ENCODE measurements at regions not wholly inside any gene's neighbourhood (a gene's known extent, or its start where the extent isn't known, plus 50 kb on each side); places are given as distances from the start of the nearest gene placed in this dataset.

DNA sequence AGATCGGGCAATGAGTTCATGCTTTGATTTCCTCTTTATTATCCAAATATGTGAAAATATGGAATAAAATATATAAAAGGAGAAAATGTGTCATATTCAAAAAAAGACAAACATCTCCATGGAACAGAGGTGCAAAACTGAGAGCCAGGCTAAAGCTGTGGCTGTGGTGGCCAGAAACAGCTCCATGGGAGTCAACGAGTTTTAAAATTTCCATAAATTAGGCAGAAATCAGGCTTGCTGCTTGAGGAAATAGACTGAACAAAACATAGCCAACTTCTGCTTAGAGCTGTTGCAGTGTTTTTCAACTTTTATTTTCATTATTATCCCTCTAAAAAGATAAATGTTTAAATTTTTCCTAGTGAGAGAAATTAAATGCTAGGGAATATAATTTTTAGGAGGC is 110.8 kb upstream of the SLC30A5 start:
- 81 to 85% methylated on average over 2 of the region's 2 CpGs for WGBS, 2 donors (ENCODE audit: low coverage in 1 of 2)
- no peaks in the 10 kb centered on the region for H3K4me1 ChIP-seq
- in situ Hi-C loops (cut with MboI; ENCODE audit: low pct_ligation_motif_present in 1 of 4, low pct_unique_long_range_greater_than_20kb in 1 of 4, low sequenced_read_pairs in 3 of 4), result no loop called here

DNA sequence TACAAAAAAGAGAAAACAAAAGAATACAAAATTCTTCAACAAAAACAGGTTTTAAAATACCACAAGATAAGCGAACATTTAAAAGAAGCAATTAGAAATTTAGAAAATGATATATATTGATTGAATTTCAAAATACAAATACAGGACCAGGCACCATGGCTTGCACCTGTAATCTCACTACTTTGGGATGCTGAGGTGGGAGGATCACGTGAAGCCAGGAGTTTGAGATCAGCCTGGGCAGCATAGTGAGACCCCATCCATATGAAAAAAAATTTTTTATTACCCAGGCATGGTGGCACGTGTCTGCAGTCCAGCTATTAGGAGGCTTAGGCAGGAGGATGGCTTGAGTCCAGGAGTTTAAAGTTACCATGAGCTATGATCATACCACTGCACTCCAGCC is 109.9 kb upstream of the SLC30A5 start:
- no peak for DNase-seq
- in situ Hi-C loops (cut with MboI; ENCODE audit: low pct_ligation_motif_present in 1 of 4, low pct_unique_long_range_greater_than_20kb in 1 of 4, low sequenced_read_pairs in 3 of 4), result no loop called here
- intact Hi-C loops (cut with DNase I; ENCODE audit: low total_unique reads), result no loop called here
- TF ChIP-seq POLR2AphosphoS5 (IDR thresholded peaks at IDR 0.05) (no peak), POLR2A (IDR thresholded peaks at IDR 0.05) (no peak), EP300 (IDR thresholded peaks at IDR 0.05; ENCODE audit: low read depth) (no peak)
- TF ChIP-seq, protein P1, sequence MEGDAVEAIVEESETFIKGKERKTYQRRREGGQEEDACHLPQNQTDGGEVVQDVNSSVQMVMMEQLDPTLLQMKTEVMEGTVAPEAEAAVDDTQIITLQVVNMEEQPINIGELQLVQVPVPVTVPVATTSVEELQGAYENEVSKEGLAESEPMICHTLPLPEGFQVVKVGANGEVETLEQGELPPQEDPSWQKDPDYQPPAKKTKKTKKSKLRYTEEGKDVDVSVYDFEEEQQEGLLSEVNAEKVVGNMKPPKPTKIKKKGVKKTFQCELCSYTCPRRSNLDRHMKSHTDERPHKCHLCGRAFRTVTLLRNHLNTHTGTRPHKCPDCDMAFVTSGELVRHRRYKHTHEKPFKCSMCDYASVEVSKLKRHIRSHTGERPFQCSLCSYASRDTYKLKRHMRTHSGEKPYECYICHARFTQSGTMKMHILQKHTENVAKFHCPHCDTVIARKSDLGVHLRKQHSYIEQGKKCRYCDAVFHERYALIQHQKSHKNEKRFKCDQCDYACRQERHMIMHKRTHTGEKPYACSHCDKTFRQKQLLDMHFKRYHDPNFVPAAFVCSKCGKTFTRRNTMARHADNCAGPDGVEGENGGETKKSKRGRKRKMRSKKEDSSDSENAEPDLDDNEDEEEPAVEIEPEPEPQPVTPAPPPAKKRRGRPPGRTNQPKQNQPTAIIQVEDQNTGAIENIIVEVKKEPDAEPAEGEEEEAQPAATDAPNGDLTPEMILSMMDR (IDR thresholded peaks at IDR 0.05), result no peak
- WGBS, 2 donors (ENCODE audit: low coverage in 1 of 2), result 58 to 71% methylated on average over 2 to 3 of the region's 3 CpGs
- Histone ChIP-seq H3K9me3 (no peaks in the 10 kb centered on the region), H3K36me3 (no peaks in the 10 kb centered on the region), H3K27me3 (no peaks in the 10 kb centered on the region), H3K27ac (no peak overlapping the region), H3K4me3 (no peak overlapping the region), H3K4me1 (no peaks in the 10 kb centered on the region)

More for the DNA sequence above, 110.8 kb upstream of the SLC30A5 start:
- intact Hi-C loops (cut with DNase I; ENCODE audit: low total_unique reads), result no loop called here
- H3K27me3 ChIP-seq, result no peaks in the 10 kb centered on the region
- no peak for DNase-seq
- no peaks in the 10 kb centered on the region for H3K9me3 ChIP-seq
- TF ChIP-seq EP300 (IDR thresholded peaks at IDR 0.05; ENCODE audit: low read depth) (no peak), POLR2A (IDR thresholded peaks at IDR 0.05) (no peak), POLR2AphosphoS5 (IDR thresholded peaks at IDR 0.05) (no peak)
- TF ChIP-seq, protein P1 (IDR thresholded peaks at IDR 0.05), result no peak
- H3K36me3 ChIP-seq, result no peaks in the 10 kb centered on the region
- H3K4me3 ChIP-seq, result no peak overlapping the region
- no peak overlapping the region for H3K27ac ChIP-seq

DNA sequence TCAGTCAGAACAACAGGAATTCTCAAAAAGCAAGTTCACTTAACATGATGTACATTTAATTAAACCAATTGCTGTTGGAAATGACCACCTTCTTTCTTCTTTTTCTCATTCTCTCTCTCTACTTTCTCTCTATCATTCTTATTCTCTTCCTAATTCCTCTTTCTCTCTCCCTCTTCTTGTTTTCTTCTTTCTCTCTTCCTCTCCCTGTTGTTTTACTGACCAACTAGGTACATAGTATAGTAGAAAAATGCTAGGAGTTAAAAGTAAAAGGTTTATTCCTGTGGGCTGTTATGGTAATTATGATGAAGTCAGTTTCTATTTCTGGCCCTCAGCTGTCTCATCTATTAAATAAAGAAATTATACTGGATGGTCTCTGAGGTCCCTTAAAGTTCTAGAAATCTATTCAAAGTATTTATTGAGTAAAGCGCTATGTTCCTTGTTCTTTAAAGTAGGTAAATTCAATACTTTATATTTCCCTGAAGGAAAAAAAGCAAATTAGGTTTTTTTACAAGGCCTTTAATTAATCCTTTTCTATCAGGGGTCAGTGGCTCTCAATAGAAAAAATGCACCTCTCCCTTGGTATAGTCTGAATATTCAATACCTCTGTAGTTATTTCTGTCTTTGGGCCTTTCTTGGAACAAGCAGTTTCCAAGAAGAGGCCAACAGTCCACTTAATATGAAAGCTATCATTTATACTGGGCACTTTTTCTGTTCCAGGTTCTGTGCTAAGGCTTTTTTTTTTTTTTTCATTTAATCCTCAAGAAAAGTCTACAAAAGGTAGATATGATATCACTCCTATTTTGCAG is 102.3 kb upstream of the SLC30A5 start:
- peaks cover 0 to 3% (median 0%) of the 10 kb centered on the region in 4 donors for H3K4me1 ChIP-seq
- in situ Hi-C loops (cut with MboI; ENCODE audit: low pct_ligation_motif_present in 1 of 4, low pct_unique_long_range_greater_than_20kb in 1 of 4, low sequenced_read_pairs in 3 of 4) (no loop called here), intact Hi-C loops (cut with DNase I; ENCODE audit: low total_unique reads) (no loop called here)
- no peak overlapping the region for H3K4me3 ChIP-seq
- TF ChIP-seq POLR2A (IDR thresholded peaks at IDR 0.05) (no peak), EP300 (IDR thresholded peaks at IDR 0.05; ENCODE audit: low read depth) (no peak)
- H3K36me3 ChIP-seq, result no peaks in the 10 kb centered on the region
- no peaks in the 10 kb centered on the region for H3K9me3 ChIP-seq
- H3K27me3 ChIP-seq, result no peaks in the 10 kb centered on the region
- DNase-seq, result no peak
- no peak overlapping the region for H3K27ac ChIP-seq
- 91 to 92% methylated on average over 1 of the region's 1 CpG for WGBS, 2 donors (ENCODE audit: low coverage in 1 of 2)

- peaks cover 0 to 3% (median 0%) of the 10 kb centered on the region in 4 donors for H3K4me1 ChIP-seq
- in situ Hi-C loops (cut with MboI; ENCODE audit: low pct_ligation_motif_present in 1 of 4, low pct_unique_long_range_greater_than_20kb in 1 of 4, low sequenced_read_pairs in 3 of 4), result no loop called here
- peak overlapping the region in 1 of 4 donors; percentile 46 for H3K27ac ChIP-seq
- no peak overlapping the region for H3K4me3 ChIP-seq
- H3K9me3 ChIP-seq, result no peaks in the 10 kb centered on the region
- DNase-seq, result no peak
- no peaks in the 10 kb centered on the region for H3K27me3 ChIP-seq
- no peaks in the 10 kb centered on the region for H3K36me3 ChIP-seq
- WGBS, 2 donors (ENCODE audit: low coverage in 1 of 2), result 59 to 65% methylated on average over 4 of the region's 4 CpGs
- TF ChIP-seq, protein P1 (IDR thresholded peaks at IDR 0.05), result no peak
- TF ChIP-seq EP300 (IDR thresholded peaks at IDR 0.05; ENCODE audit: low read depth), result no peak
- no peak for TF ChIP-seq POLR2AphosphoS5 (IDR thresholded peaks at IDR 0.05)
- no peak for TF ChIP-seq POLR2A (IDR thresholded peaks at IDR 0.05)
- intact Hi-C loops (cut with DNase I; ENCODE audit: low total_unique reads), result no loop called here
These were observed 99.2 kb upstream of the SLC30A5 start for GRCh38 chr5:68994645-68995044.

All from transverse colon (tissue), 4 donors.